D721Med (cell line): ENCODE measurements at regions not wholly inside any gene's neighbourhood (a gene's known extent, or its start where the extent isn't known, plus 50 kb on each side); places are given as distances from the start of the nearest gene placed in this dataset.

ENCODE experiments used
- DNase-seq: peaks from one replicate; pipeline ENCODE4 v3.0.0; 2011; ENCODE audit warnings: low spot score; ENCODE audit not compliant: insufficient read length
- FAIRE-seq: peaks from 2 replicates; lab custom pipeline; 2011; peaks lifted over from hg19 to GRCh38; lab: Jason Lieb, UNC
- TF ChIP-seq, protein P1 (sequence below): IDR thresholded peaks from 2 replicates; pipeline ENCODE4 v1.5.1; 2012; ENCODE audit warnings: mild to moderate bottlenecking, control low read depth; ENCODE audit not compliant: insufficient read depth; ENCODE audit errors: missing control alignments

DNA sequence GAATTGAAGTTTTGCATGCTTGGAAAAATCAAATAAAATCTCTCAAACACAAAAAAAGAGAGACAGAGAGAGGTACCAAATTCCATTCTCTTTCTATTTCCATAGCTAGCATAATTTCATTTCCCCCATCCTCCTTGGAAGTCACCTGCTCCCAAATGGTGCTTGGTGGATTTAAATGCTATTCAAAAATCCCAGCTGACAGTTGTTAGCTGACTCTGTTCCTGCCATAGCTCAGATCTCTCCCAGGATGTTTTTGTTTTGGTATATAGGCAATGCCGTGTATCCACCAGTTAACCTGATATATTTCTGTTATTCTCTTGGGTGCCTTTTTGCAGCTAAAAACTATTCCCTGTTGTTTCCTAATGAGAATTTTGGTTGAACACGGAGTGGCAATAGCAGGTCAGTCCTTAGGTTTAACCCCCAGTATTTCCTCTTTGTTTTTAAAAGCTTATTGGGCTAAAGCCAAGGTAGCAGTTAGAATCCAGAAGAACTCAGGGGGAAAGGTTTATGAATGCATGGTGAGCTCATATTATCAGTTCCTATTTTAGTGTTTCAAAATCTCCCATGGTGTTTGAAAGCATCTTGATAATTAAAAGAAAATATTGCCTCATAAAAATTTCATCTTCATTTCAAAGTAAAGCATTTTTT, 240.0 kb upstream of the GBE1 start:
- no peak for DNase-seq
- TF ChIP-seq, protein P1, sequence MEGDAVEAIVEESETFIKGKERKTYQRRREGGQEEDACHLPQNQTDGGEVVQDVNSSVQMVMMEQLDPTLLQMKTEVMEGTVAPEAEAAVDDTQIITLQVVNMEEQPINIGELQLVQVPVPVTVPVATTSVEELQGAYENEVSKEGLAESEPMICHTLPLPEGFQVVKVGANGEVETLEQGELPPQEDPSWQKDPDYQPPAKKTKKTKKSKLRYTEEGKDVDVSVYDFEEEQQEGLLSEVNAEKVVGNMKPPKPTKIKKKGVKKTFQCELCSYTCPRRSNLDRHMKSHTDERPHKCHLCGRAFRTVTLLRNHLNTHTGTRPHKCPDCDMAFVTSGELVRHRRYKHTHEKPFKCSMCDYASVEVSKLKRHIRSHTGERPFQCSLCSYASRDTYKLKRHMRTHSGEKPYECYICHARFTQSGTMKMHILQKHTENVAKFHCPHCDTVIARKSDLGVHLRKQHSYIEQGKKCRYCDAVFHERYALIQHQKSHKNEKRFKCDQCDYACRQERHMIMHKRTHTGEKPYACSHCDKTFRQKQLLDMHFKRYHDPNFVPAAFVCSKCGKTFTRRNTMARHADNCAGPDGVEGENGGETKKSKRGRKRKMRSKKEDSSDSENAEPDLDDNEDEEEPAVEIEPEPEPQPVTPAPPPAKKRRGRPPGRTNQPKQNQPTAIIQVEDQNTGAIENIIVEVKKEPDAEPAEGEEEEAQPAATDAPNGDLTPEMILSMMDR = no peak
- no peak for FAIRE-seq

DNA sequence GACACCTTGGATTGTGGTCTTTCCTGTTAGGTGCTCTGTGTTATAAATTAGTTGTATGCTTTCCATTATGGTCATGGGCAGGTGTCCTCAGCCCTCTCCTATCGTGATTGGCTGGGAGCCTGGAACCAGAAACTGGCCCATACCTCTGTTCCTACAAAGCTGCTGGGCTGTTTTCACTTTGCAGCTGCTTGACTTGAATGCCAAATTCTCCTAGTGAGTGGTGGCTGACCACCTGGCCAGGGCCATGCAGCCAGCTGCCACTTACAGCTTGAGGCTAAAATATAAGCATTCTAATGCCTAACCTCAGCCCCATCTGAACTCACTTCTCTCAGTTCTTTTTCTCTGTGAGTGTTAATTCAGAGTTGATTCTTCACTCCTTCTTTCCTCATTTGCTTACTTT, 239.3 kb upstream of the GBE1 start:
- TF ChIP-seq, protein P1 = no peak
- FAIRE-seq (no peak), DNase-seq (no peak)

DNA sequence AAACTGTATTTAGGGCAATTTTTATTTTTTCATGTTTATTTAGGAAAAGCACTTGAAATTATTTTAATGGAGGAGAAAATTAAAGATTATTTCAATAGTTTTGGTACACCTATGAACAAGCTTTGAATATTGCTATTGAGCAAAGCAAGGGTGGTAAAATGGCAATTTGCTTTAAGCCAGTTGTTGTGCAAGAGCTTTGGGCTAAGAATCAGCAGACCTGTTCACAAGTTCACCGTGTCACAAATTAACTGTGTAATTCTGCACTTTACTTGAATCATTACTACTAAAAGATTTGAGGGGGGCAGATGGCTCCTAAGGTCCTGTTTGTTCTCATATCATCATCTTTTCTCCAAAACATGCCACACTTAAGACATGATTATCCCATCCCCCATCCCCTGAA, 238.9 kb upstream of the GBE1 start:
- FAIRE-seq = no peak
- no peak for DNase-seq
- TF ChIP-seq, protein P1 = no peak

DNA sequence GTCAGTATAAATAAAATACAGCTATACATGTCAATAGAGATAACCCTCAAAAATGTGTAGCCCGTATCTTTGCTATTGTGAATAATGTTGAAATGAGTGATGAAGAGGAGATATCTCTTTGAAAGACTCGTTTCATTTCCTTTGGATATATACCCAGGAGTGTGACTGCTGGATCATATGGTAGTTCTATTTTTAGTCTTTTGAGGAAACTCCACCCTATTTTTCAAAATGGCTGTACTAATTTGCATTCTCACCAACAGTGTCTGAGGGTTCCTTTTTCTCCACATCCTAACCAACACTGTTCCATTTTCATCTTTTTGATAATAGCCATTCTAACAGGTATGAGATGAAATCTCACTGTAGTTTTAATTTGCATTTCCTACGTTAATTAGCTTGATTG, 237.5 kb upstream of the GBE1 start:
- peak; percentile 16 for FAIRE-seq
- TF ChIP-seq, protein P1 = no peak
- no peak for DNase-seq

DNA sequence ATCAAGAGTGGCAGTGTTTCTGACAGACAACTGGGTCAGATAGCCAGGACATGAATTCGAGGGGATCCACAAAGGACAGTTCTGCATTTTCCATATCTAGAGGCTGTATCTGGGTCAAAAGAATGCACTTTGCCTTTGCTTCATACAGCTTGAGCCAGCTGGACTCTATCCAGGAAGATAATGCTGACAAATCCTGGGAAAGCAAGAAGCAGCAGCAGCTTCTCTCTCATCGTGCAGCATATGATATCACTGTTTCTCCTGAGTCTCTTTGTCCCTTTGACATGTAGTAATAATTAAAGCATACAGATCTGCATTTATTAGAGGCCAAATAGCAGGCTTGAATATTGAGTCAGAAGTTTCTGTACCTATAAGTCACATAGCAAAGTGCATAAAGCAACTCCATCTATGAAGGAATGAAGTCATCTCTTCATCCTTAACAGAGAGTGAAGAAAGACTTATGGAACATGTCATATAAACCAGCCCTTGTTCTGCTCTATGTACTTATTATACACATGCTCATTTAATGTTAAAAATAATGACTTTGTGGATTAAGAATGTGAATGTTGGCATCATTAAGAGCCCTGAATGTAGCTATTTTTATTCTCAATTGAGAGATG, 236.8 kb upstream of the GBE1 start:
- FAIRE-seq = peak; percentile 55
- TF ChIP-seq, protein P1 = no peak
- DNase-seq = no peak

DNA sequence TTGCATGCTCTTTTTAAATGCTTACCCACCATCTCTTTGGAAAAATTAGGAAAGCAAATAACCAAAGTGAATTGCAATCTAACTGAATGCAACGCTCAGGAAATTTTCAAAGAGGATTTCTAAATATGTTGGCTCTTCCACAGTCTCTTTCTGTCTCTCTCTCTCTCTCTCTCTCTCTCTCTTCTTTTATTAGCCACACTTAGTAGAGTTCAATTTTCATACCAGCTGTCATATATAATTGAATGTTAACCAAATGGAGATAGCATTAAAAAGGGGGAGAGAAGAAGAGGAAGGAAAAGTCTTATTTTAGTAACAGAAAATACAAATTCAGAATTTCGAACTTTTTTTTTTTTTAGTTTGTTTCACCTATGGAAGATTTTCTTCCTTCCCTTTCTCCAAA, 235.9 kb upstream of the GBE1 start:
- DNase-seq (no peak), FAIRE-seq (no peak)
- TF ChIP-seq, protein P1 = no peak

DNA sequence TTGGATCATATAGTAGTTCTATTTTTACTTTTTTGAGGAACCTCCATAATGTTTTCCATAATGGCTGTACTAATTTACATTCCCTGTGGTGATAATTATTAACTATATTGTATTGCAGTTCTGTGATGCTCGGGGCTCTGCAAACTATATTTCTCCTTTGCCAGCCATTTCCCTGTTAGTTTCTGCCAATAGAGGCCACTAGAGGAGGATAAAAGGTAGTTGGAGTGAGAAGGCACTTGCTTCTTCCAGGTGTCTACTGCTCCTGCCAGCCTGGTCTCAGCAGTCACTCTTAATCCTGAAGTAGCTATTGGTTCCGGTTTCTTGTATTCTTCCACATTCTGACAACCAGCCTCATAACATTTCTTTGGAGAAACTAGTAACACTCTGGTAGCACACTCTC, 233.9 kb upstream of the GBE1 start:
- FAIRE-seq = no peak
- TF ChIP-seq, protein P1 = no peak
- no peak for DNase-seq
